Stimulated activated naive CD8-positive, alpha-beta T cell treated with anti-CD3 and anti-CD28 coated beads, Interleukin-15, Interleukin-2, amounts not matched to agents 100 ng/mL and 50 ng/mL, for 24 hours (primary cell): ENCODE measurements at regions not wholly inside any gene's neighbourhood (a gene's known extent, or its start where the extent isn't known, plus 50 kb on each side); places are given as distances from the start of the nearest gene placed in this dataset.

Experiments
- H3K27ac Mint-ChIP-seq: one replicate; pipeline ENCODE4 v1.8.0; 2021; ENCODE audit warnings: mild to moderate bottlenecking, mixed read lengths
- H3K27me3 Mint-ChIP-seq: one replicate; pipeline ENCODE4 v1.8.0; 2021; ENCODE audit warnings: mixed read lengths
- H3K36me3 Mint-ChIP-seq: one replicate; pipeline ENCODE4 v1.8.0; 2021; ENCODE audit warnings: low read depth, mixed read lengths
- H3K4me1 Mint-ChIP-seq: one replicate; pipeline ENCODE4 v1.8.0; 2021; ENCODE audit warnings: low read depth, mixed read lengths
- H3K4me3 Mint-ChIP-seq: one replicate; pipeline ENCODE4 v1.8.0; 2021; ENCODE audit warnings: mild to moderate bottlenecking, mixed read lengths
- H3K9me3 Mint-ChIP-seq: one replicate; pipeline ENCODE4 v1.8.0; 2021; ENCODE audit warnings: mixed read lengths

- H3K27ac Mint-ChIP-seq, result no peak overlapping the region
- no peaks in the 10 kb centered on the region for H3K36me3 Mint-ChIP-seq
- H3K9me3 Mint-ChIP-seq, result no peaks in the 10 kb centered on the region
- peaks cover 14% of the 10 kb centered on the region for H3K27me3 Mint-ChIP-seq
- no peaks in the 10 kb centered on the region for H3K4me1 Mint-ChIP-seq
- H3K4me3 Mint-ChIP-seq, result no peak overlapping the region
These were observed 87.6 kb upstream of the TLE3 start for GRCh38 chr15:70185251-70185711.

- Mint-ChIP-seq H3K27ac (no peak overlapping the region), H3K27me3 (peaks cover 26% of the 10 kb centered on the region), H3K4me3 (no peak overlapping the region), H3K9me3 (no peaks in the 10 kb centered on the region), H3K36me3 (no peaks in the 10 kb centered on the region), H3K4me1 (no peaks in the 10 kb centered on the region)
These were observed 85.4 kb upstream of the TLE3 start for GRCh38 chr15:70182858-70183695.

GRCh38 chr15:70181626-70182255 lies 84.0 kb upstream of the TLE3 start:
- H3K27ac Mint-ChIP-seq, result no peak overlapping the region
- H3K9me3 Mint-ChIP-seq, result no peaks in the 10 kb centered on the region
- H3K4me3 Mint-ChIP-seq, result no peak overlapping the region
- no peaks in the 10 kb centered on the region for H3K4me1 Mint-ChIP-seq
- H3K27me3 Mint-ChIP-seq, result peaks cover 24% of the 10 kb centered on the region
- no peaks in the 10 kb centered on the region for H3K36me3 Mint-ChIP-seq

GRCh38 chr15:70180186-70180875 lies 82.6 kb upstream of the TLE3 start:
- Mint-ChIP-seq H3K4me1 (no peaks in the 10 kb centered on the region), H3K36me3 (no peaks in the 10 kb centered on the region), H3K9me3 (no peaks in the 10 kb centered on the region), H3K27me3 (peaks cover 28% of the 10 kb centered on the region), H3K27ac (no peak overlapping the region), H3K4me3 (no peak overlapping the region)

GRCh38 chr15:70179309-70179892 lies 81.7 kb upstream of the TLE3 start:
- Mint-ChIP-seq H3K27ac (no peak overlapping the region), H3K4me3 (no peak overlapping the region), H3K4me1 (no peaks in the 10 kb centered on the region), H3K9me3 (no peaks in the 10 kb centered on the region), H3K27me3 (peaks cover 30% of the 10 kb centered on the region), H3K36me3 (no peaks in the 10 kb centered on the region)

- Mint-ChIP-seq H3K27ac (no peak overlapping the region), H3K9me3 (no peaks in the 10 kb centered on the region), H3K4me3 (no peak overlapping the region), H3K27me3 (peaks cover 38% of the 10 kb centered on the region), H3K36me3 (no peaks in the 10 kb centered on the region), H3K4me1 (no peaks in the 10 kb centered on the region)
These were observed 80.8 kb upstream of the TLE3 start for GRCh38 chr15:70178335-70179084.

DNA sequence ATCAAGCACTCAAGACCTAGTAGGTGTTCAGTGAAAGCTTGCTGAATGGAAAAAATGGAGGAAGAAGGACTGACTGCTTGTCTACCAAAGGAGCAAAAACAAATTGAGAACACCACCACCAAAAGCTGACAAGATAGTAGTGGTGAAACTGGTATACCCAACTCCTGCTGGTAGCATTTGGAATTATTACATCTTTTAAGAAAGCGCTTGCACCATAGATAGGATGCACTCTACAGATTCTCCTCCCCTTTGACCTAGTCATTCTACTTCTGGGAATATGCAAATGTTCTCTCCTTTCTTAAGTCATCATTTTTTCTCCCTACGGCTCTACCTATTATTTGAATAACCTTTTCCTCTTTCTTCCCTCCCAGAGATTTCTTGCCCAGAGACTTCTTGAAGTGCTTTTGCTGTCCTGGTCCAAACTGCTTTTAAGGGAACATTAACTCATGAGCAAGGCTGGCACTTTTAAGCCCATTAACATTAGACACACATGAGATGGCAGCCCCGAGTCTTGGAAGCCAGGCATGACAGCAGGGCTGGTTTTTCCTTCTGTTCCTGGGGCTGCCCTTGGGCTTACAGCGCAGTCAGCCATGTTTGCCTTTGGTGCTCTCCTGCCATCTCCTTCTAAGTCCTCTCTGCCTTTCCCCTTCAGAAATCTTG lies 75.0 kb upstream of the TLE3 start:
- Mint-ChIP-seq H3K4me1 (no peaks in the 10 kb centered on the region), H3K9me3 (no peaks in the 10 kb centered on the region), H3K27me3 (peaks cover 15% of the 10 kb centered on the region), H3K4me3 (no peak overlapping the region), H3K36me3 (no peaks in the 10 kb centered on the region), H3K27ac (no peak overlapping the region)

- H3K4me1 Mint-ChIP-seq, result no peaks in the 10 kb centered on the region
- H3K36me3 Mint-ChIP-seq, result no peaks in the 10 kb centered on the region
- no peak overlapping the region for H3K4me3 Mint-ChIP-seq
- H3K27me3 Mint-ChIP-seq, result peaks cover 15% of the 10 kb centered on the region
- H3K9me3 Mint-ChIP-seq, result no peaks in the 10 kb centered on the region
- H3K27ac Mint-ChIP-seq, result no peak overlapping the region
These were observed 74.4 kb upstream of the TLE3 start for GRCh38 chr15:70172124-70172523.

DNA sequence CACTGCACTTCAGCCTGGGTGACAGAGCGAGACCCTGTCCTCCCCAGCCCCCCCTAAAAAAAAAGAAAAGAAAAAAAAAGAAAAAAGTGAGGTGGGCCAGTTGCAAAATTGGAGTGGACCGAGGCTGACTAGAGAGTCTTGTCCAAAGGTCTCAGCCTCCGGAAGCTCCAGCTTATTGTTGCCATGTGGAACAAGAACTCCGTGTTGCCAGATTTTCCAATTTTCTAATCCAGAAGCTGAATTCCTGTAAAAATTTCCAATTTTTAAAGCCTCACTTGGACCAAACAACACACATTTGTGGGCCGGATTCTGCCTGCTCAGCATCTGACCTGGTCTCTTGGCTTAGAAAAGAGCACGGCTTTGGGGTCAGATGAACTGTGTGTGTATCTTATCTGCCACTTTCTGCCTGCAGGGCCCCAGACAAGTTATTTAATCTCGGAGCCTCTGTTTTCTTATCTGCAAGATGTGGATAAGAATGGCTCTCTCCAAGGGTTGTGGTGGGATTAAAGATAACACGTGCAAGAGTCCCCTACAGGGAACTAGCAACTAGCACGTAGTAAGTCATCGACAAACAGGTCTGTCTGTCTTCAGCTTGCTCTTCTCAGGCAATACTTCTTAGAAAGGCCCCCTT lies 73.7 kb upstream of the TLE3 start:
- Mint-ChIP-seq H3K4me3 (no peak overlapping the region), H3K27ac (no peak overlapping the region), H3K36me3 (no peaks in the 10 kb centered on the region), H3K27me3 (peaks cover 14% of the 10 kb centered on the region), H3K4me1 (no peaks in the 10 kb centered on the region), H3K9me3 (no peaks in the 10 kb centered on the region)

DNA sequence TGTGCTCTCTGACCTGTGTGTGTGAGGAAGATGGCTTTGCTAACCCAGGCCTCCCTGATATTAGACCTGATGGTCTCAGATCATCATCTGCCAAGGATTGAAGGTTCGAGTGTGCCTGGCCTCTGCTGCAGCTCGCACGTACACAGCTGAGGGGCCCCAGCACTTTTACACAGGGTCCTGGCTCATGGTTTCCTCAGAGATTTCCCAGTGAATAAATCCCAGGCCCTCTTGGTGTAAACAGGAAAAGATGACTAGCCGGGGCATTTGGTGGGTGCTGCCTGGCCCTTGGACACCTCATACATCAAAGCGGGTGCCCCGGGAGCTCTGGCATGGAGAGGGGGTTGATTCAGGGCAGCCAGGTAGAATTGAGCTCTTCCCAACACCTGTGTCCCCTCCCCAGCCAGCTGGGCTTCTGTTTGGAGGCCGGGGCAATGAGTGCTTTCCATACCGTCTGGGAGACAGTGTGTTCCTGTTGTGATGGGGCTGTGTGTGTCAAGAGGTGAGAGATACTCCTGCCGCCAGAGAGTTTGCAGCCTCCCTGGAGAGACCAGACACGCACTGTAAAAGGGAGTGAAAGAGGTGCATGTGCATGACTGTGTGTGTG lies 72.5 kb upstream of the TLE3 start:
- H3K9me3 Mint-ChIP-seq, result no peaks in the 10 kb centered on the region
- H3K27ac Mint-ChIP-seq, result no peak overlapping the region
- H3K36me3 Mint-ChIP-seq, result no peaks in the 10 kb centered on the region

DNA sequence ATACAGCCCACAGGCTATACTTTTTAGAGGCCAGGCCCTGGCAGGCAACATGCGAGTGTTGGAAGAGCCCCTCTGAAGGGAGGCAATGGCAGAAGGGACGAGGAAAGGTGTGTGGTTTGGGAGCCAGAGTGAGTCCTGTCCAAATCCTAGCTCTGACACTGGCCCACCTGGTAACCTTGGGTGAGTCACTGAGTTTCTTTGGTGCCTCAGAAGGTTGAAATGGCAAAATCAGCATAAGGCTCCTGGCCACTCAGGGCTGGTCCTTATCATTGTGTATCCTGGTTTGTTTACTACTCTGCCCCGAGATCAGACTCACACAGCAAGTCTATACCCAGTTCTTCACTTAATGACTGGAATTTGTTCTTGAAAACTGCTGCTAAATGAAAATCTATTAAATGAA lies 71.4 kb upstream of the TLE3 start:
- Mint-ChIP-seq H3K27me3 (peaks cover 7% of the 10 kb centered on the region), H3K9me3 (no peaks in the 10 kb centered on the region), H3K4me3 (no peak overlapping the region), H3K36me3 (no peaks in the 10 kb centered on the region), H3K27ac (no peak overlapping the region), H3K4me1 (no peaks in the 10 kb centered on the region)

More for the DNA sequence above, 72.5 kb upstream of the TLE3 start:
- no peak overlapping the region for H3K4me3 Mint-ChIP-seq
- H3K4me1 Mint-ChIP-seq, result no peaks in the 10 kb centered on the region
- peaks cover 11% of the 10 kb centered on the region for H3K27me3 Mint-ChIP-seq

DNA sequence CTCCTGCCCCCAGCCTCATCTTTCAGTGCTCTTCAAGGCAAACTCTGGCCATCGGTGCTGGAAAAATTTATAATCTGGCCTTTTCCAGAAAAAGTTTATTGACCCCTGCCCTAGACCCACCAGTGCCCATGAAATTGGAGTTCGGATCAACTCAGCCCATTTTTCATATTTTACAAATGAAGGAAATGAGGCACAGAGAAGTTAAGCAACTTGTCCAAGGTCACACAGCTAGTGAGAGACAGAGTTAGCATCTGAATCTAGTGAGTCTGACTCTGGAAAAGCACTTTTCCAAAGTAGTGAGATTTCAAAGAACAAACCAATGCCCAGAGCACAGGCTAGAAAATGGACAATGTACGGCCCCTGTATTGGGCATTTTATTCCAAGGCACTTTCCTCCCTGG lies 69.4 kb upstream of the TLE3 start:
- H3K4me1 Mint-ChIP-seq, result no peaks in the 10 kb centered on the region
- H3K9me3 Mint-ChIP-seq, result no peaks in the 10 kb centered on the region
- H3K36me3 Mint-ChIP-seq, result no peaks in the 10 kb centered on the region
- H3K27ac Mint-ChIP-seq, result no peak overlapping the region
- H3K4me3 Mint-ChIP-seq, result no peak overlapping the region
- no peaks in the 10 kb centered on the region for H3K27me3 Mint-ChIP-seq

DNA sequence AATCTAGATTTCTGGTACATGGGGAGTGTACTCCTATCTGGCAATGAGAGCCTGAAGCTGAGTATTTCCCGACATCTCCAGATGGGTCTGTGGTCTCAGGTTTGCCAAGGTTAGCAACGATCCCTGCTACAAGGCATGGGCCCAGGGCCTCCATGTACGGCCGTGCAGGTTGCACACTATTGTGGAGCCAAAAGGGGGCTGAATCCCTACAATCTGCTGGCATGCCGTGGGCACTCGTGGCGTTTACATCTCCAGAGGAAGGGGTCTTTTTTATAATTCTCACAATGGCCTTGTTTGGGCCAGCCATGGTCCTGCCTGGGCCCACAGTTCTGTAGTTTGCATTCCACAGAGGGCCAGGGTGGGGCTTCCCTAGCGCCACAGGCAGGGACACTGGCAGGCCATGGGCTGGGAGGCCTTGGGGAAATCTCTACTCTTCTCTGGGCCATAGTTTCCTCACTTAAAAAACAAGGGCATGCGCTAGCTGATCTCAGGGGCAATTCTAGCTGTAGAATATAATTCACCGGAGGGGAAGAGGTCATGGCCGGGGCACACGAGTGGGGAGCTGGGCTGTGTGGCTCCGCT lies 68.9 kb upstream of the TLE3 start:
- no peak overlapping the region for H3K27ac Mint-ChIP-seq
- H3K9me3 Mint-ChIP-seq, result no peaks in the 10 kb centered on the region
- H3K4me1 Mint-ChIP-seq, result no peaks in the 10 kb centered on the region
- H3K36me3 Mint-ChIP-seq, result no peaks in the 10 kb centered on the region
- no peak overlapping the region for H3K4me3 Mint-ChIP-seq
- no peaks in the 10 kb centered on the region for H3K27me3 Mint-ChIP-seq
